HEK293T (cell line): ENCODE measurements at regions not wholly inside any gene's neighbourhood (a gene's known extent, or its start where the extent isn't known, plus 50 kb on each side); places are given as distances from the start of the nearest gene placed in this dataset.

ENCODE experiments used
- BHLHE40 ChIP-seq: fragments of 450-650 bp; IDR thresholded peaks from 2 replicates; pipeline ENCODE4 v1.6.1; 2016; ENCODE audit warnings: mild to moderate bottlenecking, moderate library complexity, borderline replicate concordance
- CTBP1 ChIP-seq: fragments of 450-650 bp; IDR thresholded peaks from 2 replicates; pipeline ENCODE4 v1.6.1; 2016; ENCODE audit warnings: borderline replicate concordance
- ELF4 ChIP-seq: fragments of 450-650 bp; IDR thresholded peaks from 2 replicates; pipeline ENCODE4 v1.6.1; 2017; ENCODE audit warnings: antibody characterized with exemption
- FOXA1 ChIP-seq: fragments of 450-650 bp; IDR thresholded peaks from 2 replicates; pipeline ENCODE4 v1.6.1; 2016; ENCODE audit warnings: mild to moderate bottlenecking
- FOXM1 ChIP-seq: fragments of 450-650 bp; IDR thresholded peaks from 2 replicates; pipeline ENCODE4 v1.6.1; 2017; ENCODE audit warnings: mild to moderate bottlenecking, borderline replicate concordance
- LEF1 ChIP-seq: fragments of 450-650 bp; IDR thresholded peaks from 2 replicates; pipeline ENCODE4 v1.6.1; 2017; ENCODE audit warnings: mild to moderate bottlenecking, borderline replicate concordance
- SP1 ChIP-seq: fragments of 450-650 bp; IDR thresholded peaks from 2 replicates; pipeline ENCODE4 v1.6.1; 2017
- SUZ12 ChIP-seq: fragments of 450-650 bp; IDR thresholded peaks from 2 replicates; pipeline ENCODE4 v1.6.1; 2016; ENCODE audit warnings: mild to moderate bottlenecking
- TARDBP ChIP-seq: fragments of 450-650 bp; IDR thresholded peaks from 2 replicates; pipeline ENCODE4 v1.6.1; 2016
- TF ChIP-seq, protein P1 (sequence below): fragments of 450-650 bp; IDR thresholded peaks from 2 replicates; pipeline ENCODE4 v1.6.1; 2016

DNA sequence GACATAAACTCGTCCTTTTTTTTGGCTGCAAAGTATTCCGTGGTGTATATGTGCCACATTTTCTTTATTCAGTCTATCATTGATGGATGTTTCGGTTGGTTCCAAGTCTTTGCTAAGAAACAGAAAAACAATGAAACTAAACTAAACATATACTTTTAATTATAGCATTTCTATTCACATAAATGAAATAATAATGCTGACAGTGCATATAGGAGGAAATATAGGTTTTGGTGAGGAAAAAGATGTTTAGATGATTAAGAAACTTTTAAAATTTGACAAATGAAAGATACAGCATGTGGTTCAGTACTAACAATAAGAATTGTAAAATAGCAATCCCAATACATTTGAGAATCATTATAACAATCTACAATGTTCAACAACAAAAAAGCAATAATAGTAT, 1094.5 kb upstream of the CDH6 start:
- TF ChIP-seq SUZ12 (no peak), ELF4 (no peak), LEF1 (no peak), CTBP1 (no peak), FOXM1 (no peak), TARDBP (no peak), FOXA1 (no peak), SP1 (no peak), BHLHE40 (no peak)
- TF ChIP-seq, protein P1, sequence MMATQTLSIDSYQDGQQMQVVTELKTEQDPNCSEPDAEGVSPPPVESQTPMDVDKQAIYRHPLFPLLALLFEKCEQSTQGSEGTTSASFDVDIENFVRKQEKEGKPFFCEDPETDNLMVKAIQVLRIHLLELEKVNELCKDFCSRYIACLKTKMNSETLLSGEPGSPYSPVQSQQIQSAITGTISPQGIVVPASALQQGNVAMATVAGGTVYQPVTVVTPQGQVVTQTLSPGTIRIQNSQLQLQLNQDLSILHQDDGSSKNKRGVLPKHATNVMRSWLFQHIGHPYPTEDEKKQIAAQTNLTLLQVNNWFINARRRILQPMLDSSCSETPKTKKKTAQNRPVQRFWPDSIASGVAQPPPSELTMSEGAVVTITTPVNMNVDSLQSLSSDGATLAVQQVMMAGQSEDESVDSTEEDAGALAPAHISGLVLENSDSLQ, result no peak
